ENCODE measurements at regions not wholly inside any gene's neighbourhood (a gene's known extent, or its start where the extent isn't known, plus 50 kb on each side); places are given as distances from the start of the nearest gene placed in this dataset.
"Not testable (repeated sequence)": the region's sequence is repeated elsewhere in the genome, so short reads cannot be mapped to it uniquely, and the experiment has no call there.

GRCh38 chr5:87212183-87212582 is 55.5 kb upstream of the RASA1 start:
- not testable (repeated sequence) for DNase-seq

- not testable (repeated sequence) for DNase-seq
These were observed 50.2 kb upstream of the RASA1 start for GRCh38 chr5:87217480-87217879.
